GM23248 (cell line): ENCODE measurements at regions not wholly inside any gene's neighbourhood (a gene's known extent, or its start where the extent isn't known, plus 50 kb on each side); places are given as distances from the start of the nearest gene placed in this dataset.
"Not testable (repeated sequence)": the region's sequence is repeated elsewhere in the genome, so short reads cannot be mapped to it uniquely, and the experiment has no call there.

ENCODE experiments used
- DNase-seq: peaks from one replicate; pipeline ENCODE4 v3.0.0-alpha.2; 2015
- H2AFZ ChIP-seq: fragments of 200-600 bp; sonication (generic); 2 replicates; pipeline ENCODE4 v1.6.1; 2016; ENCODE audit warnings: antibody characterized with exemption
- H3F3A ChIP-seq: fragments of 200-600 bp; sonication (generic); 2 replicates; pipeline ENCODE4 v1.6.1; 2016; ENCODE audit warnings: mild to moderate bottlenecking, antibody characterized with exemption, mixed run types; ENCODE audit not compliant: insufficient read depth
- H3K27ac ChIP-seq: fragments of 200-600 bp; sonication (generic); 2 replicates; pipeline ENCODE4 v1.5.1; 2016; ENCODE audit warnings: mild to moderate bottlenecking
- H3K27me3 ChIP-seq: fragments of 200-600 bp; sonication (generic); replicated peaks from 2 replicates; pipeline ENCODE4 v1.6.1; 2016; ENCODE audit warnings: mild to moderate bottlenecking; ENCODE audit not compliant: insufficient read depth
- H3K36me3 ChIP-seq: fragments of 200-600 bp; sonication (generic); 2 replicates; pipeline ENCODE4 v1.6.1; 2016; ENCODE audit warnings: low read depth, mild to moderate bottlenecking
- H3K4me1 ChIP-seq: fragments of 200-600 bp; sonication (generic); 2 replicates; pipeline ENCODE4 v1.6.1; 2016; ENCODE audit warnings: mild to moderate bottlenecking; ENCODE audit not compliant: insufficient read depth
- H3K4me2 ChIP-seq: fragments of 200-600 bp; sonication (generic); one replicate; pipeline ENCODE4 v1.6.1; 2016; ENCODE audit warnings: mild to moderate bottlenecking; ENCODE audit not compliant: unreplicated experiment
- H3K4me3 ChIP-seq: fragments of 200-600 bp; sonication (generic); 2 replicates; pipeline ENCODE4 v1.5.1; 2016; ENCODE audit warnings: mild to moderate bottlenecking
- H3K79me2 ChIP-seq: fragments of 200-600 bp; sonication (generic); 2 replicates; pipeline ENCODE4 v1.6.1; 2016; ENCODE audit warnings: mild to moderate bottlenecking; ENCODE audit not compliant: insufficient read depth
- H3K9ac ChIP-seq: fragments of 200-600 bp; sonication (generic); 2 replicates; pipeline ENCODE4 v1.6.1; 2016; ENCODE audit warnings: mild to moderate bottlenecking
- H3K9me2 ChIP-seq: fragments of 200-600 bp; sonication (generic); 2 replicates; pipeline ENCODE4 v1.6.1; 2016; ENCODE audit warnings: mixed run types, mild to moderate bottlenecking, moderate library complexity; ENCODE audit not compliant: insufficient read depth
- H3K9me3 ChIP-seq: fragments of 200-600 bp; sonication (generic); one replicate; pipeline ENCODE4 v1.6.1; 2017; ENCODE audit warnings: low read depth
- H4K20me1 ChIP-seq: fragments of 200-600 bp; sonication (generic); 2 replicates; pipeline ENCODE4 v1.6.0; 2016; ENCODE audit not compliant: insufficient read depth
- EZH2 ChIP-seq: fragments of 200-600 bp; sonication (generic); IDR thresholded peaks from 2 replicates; pipeline ENCODE4 v1.6.1; 2018; ENCODE audit warnings: antibody characterized with exemption, mild to moderate bottlenecking; ENCODE audit not compliant: insufficient read depth, poor library complexity, severe bottlenecking
- EZH2phosphoT487 ChIP-seq: fragments of 200-600 bp; sonication (generic); IDR thresholded peaks from 2 replicates; pipeline ENCODE4 v1.6.1; 2018; ENCODE audit warnings: antibody characterized with exemption, moderate library complexity, mild to moderate bottlenecking, low read depth; ENCODE audit not compliant: insufficient read depth
- WGBS, 2 experiments: methylation state at CpG; one replicate each; pipeline ENCODE4 v1.1.6; 2015 to 2017; ENCODE audit warnings: low lambda C conversion rate in 2 of 2, low coverage in 1 of 2; ENCODE audit errors: missing lambda C conversion rate in 2 of 2; 5-methylcytosine and 5-hydroxymethylcytosine counted together
- in situ Hi-C: fragments of 300-500 bp; cut with MboI; formaldehyde crosslinking; loops from 2 replicates; pipeline ENCODE4 v1.15.0; 2020

DNA sequence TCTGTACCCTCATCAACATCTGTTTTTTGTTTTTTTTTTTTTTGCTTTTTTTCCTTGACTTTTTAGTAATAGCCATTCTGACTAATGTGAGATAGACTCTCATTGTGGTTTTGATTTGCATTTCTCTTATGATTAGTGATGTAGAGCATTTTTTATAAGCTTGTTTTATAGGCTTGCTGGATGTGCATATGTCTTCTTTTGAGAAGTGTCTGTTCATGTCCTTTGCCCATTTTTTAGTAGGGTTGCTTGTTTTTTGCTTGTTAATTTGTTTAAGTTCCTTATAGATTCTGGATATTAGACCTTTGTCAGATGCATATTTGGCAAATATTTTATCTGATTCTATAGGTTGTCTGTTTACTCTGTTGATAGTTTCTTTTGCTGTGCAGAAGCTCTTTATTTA lies 53.5 kb upstream of the FAR1 start:
- H3K9me3 ChIP-seq, H4K20me1 ChIP-seq, H3K79me2 ChIP-seq, H3K36me3 ChIP-seq, H3K4me3 ChIP-seq, DNase-seq, H3K27me3 ChIP-seq, H3K4me2 ChIP-seq, H2AFZ ChIP-seq, H3F3A ChIP-seq, in situ Hi-C loops, H3K9me2 ChIP-seq, H3K27ac ChIP-seq, H3K4me1 ChIP-seq, H3K9ac ChIP-seq: not testable (repeated sequence)

DNA sequence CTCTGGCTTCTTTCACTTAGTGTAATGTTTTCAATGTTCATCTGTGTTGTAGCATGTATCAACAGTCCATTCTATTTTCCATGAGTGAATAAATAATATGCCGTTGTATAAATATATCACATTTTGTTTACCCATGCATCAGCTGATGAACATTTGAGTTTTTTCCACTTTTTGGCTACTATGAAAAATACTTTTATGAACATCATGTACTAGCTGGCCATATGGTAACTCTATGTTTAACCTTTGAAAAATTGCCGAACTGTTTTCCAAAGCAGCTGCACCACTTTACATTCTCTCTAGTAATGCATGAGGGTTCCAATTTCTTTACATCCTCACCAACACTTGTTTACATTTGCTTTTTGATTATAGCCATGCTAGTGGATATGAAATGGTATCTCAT lies 59.8 kb upstream of the FAR1 start:
- Histone ChIP-seq H3K79me2 (no peaks in the 10 kb centered on the region), H3K27ac (no peak overlapping the region), H3K9me3 (no peaks in the 10 kb centered on the region), H2AFZ (no peak overlapping the region), H3K4me2 (no peak overlapping the region), H3K9me2 (no peaks in the 10 kb centered on the region), H3K9ac (no peak overlapping the region), H3K36me3 (no peaks in the 10 kb centered on the region), H4K20me1 (no peaks in the 10 kb centered on the region), H3F3A (no peaks in the 10 kb centered on the region), H3K27me3 (no peaks in the 10 kb centered on the region), H3K4me3 (no peak overlapping the region), H3K4me1 (no peaks in the 10 kb centered on the region)
- in situ Hi-C loops = no loop called here
- TF ChIP-seq EZH2 (no peak), EZH2phosphoT487 (no peak)
- DNase-seq = no peak
- WGBS, 2 experiments = 49 to 55% methylated on average over 2 of the region's 2 CpGs

DNA sequence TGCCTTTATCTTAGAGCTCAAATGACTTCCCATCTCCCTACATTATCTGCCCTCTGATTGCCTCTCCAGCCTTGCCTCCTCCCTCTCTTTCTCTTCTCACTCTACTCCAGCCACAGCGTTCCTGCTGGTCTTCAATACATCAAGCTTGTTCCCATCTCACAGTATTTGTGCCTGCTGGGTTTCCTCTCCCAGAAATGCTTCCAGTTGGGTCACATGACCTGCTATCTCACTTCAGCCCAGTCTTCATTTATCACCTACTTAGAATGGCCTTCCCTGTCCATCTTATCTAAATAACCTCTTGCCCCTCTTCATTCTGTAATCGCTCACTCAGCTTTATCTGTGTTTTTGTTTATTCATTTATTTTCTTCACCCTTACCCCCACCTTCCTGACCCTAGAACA lies 61.8 kb upstream of the FAR1 start:
- H3K4me3 ChIP-seq = no peak overlapping the region
- H3F3A ChIP-seq = no peaks in the 10 kb centered on the region
- H3K27me3 ChIP-seq = no peaks in the 10 kb centered on the region
- DNase-seq = no peak
- H3K27ac ChIP-seq = no peak overlapping the region
- TF ChIP-seq EZH2phosphoT487 = no peak
- TF ChIP-seq EZH2 = no peak
- in situ Hi-C loops = no loop called here
- no peaks in the 10 kb centered on the region for H3K9me3 ChIP-seq
- no peaks in the 10 kb centered on the region for H3K36me3 ChIP-seq
- H3K9me2 ChIP-seq = no peaks in the 10 kb centered on the region
- no peaks in the 10 kb centered on the region for H4K20me1 ChIP-seq
- H3K4me1 ChIP-seq = no peaks in the 10 kb centered on the region
- no peak overlapping the region for H3K4me2 ChIP-seq
- no peaks in the 10 kb centered on the region for H3K79me2 ChIP-seq
- 21 to 22% methylated on average over 2 of the region's 2 CpGs for WGBS, 2 experiments
- H3K9ac ChIP-seq = no peak overlapping the region
- H2AFZ ChIP-seq = no peak overlapping the region

DNA sequence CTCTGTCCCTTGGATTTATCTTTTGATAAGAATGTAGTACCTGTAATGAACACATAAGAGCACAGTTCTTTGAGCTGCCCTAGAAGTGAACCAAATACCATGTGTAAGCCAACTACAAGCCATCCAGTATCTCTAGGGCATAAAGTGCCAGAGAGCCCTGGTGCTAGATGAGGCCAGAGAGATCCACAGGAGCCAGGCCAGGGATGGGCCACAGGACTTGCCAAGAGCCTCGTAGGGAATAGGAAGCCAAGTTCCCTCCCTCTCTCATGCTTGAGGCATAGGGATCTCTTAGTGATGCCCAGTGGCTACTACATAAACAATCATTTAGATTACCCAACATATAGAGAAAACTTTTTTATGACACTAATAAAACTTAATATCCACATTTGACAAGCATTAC lies 64.8 kb upstream of the FAR1 start:
- no peaks in the 10 kb centered on the region for H3K79me2 ChIP-seq
- H4K20me1 ChIP-seq = no peaks in the 10 kb centered on the region
- no peak for DNase-seq
- H3K4me1 ChIP-seq = no peaks in the 10 kb centered on the region
- H3K9me2 ChIP-seq = no peaks in the 10 kb centered on the region
- H3K27ac ChIP-seq = no peak overlapping the region
- no peaks in the 10 kb centered on the region for H3K27me3 ChIP-seq
- no peak for TF ChIP-seq EZH2
- no peak for TF ChIP-seq EZH2phosphoT487
- no peaks in the 10 kb centered on the region for H3K9me3 ChIP-seq
- no peak overlapping the region for H3K4me3 ChIP-seq
- no peaks in the 10 kb centered on the region for H3F3A ChIP-seq
- 6 to 13% methylated on average over 1 of the region's 1 CpG for WGBS, 2 experiments
- in situ Hi-C loops = no loop called here
- no peak overlapping the region for H3K4me2 ChIP-seq
- H2AFZ ChIP-seq = no peak overlapping the region
- H3K9ac ChIP-seq = no peak overlapping the region
- no peaks in the 10 kb centered on the region for H3K36me3 ChIP-seq

DNA sequence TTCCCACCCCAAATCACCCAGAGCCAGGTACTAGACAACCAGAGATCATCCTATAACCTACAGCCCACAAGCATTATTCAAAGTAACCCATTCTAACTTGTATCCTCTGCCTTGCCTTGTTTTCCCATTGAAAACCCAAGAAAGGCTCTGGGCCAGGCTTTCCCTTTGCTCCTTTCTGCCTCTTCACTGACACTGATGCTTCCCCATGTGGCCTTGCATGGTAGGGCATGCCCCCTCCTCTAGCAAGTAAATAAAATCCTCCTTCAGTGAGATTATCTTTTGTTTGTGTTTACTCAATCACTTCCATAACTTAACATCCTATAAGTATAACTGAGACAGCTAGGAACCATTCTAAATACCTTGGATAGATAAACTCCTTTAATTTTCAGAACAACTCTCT lies 65.6 kb upstream of the FAR1 start:
- in situ Hi-C loops = no loop called here
- Histone ChIP-seq H3K9ac (no peak overlapping the region), H3K36me3 (no peaks in the 10 kb centered on the region)

More for the DNA sequence above, 65.6 kb upstream of the FAR1 start:
- Histone ChIP-seq H3K27ac (no peak overlapping the region), H3K9me3 (no peaks in the 10 kb centered on the region), H3K9me2 (no peaks in the 10 kb centered on the region), H2AFZ (no peak overlapping the region), H3K4me3 (no peak overlapping the region), H4K20me1 (no peaks in the 10 kb centered on the region), H3K4me2 (no peak overlapping the region), H3F3A (no peaks in the 10 kb centered on the region), H3K27me3 (no peaks in the 10 kb centered on the region), H3K4me1 (no peaks in the 10 kb centered on the region), H3K79me2 (no peaks in the 10 kb centered on the region)
- DNase-seq = no peak
- no peak for TF ChIP-seq EZH2phosphoT487
- no peak for TF ChIP-seq EZH2
